IMR-90 (cell line): ENCODE measurements at regions not wholly inside any gene's neighbourhood (a gene's known extent, or its start where the extent isn't known, plus 50 kb on each side); places are given as distances from the start of the nearest gene placed in this dataset.

Experiments
- ATAC-seq: fragments of 200-7000 bp; cut with Tn5 transposase; 2 replicates; pipeline ENCODE4 v1.9.1; 2020; ENCODE audit warnings: low read depth, mild to moderate bottlenecking, moderate library complexity
- BruUV-seq: library from RNA; stranded (reverse); fragments of 400-500 nt; replicated peaks from 2 replicates; lab custom pipeline; 2021; lab: Mats Ljungman, UMichigan
- CTCF ChIA-PET: fragments of 300-600 bp; formaldehyde crosslinking; extraction: SDS; loops from one replicate; lab custom pipeline; 2021; ENCODE audit warnings: antibody characterized with exemption; lab: Yijun Ruan, JAX
- POLR2A ChIA-PET: fragments of 300-600 bp; sonication (Branson Sonifier 250); formaldehyde crosslinking; loops from one replicate; lab custom pipeline; 2022; ENCODE audit warnings: antibody characterized with exemption; ENCODE audit not compliant: unreplicated experiment; lab: Charles Lee
- DNase-seq: peaks from one replicate; pipeline ENCODE4 v3.0.0; 2013
- H2AFZ ChIP-seq: replicated peaks from 2 replicates; pipeline ENCODE3; 2013; ENCODE audit warnings: low read length, mild to moderate bottlenecking; ENCODE audit not compliant: poor library complexity
- H2AK5ac ChIP-seq: 2 replicates; pipeline ENCODE4 v1.6.1; 2013; ENCODE audit warnings: low read depth, low read length, inconsistent platforms
- H2AK9ac ChIP-seq: replicated peaks from 2 replicates; pipeline ENCODE3; 2013; ENCODE audit warnings: mild to moderate bottlenecking, low read depth, low read length, moderate library complexity; ENCODE audit not compliant: poor library complexity
- H2BK120ac ChIP-seq: 2 replicates; pipeline ENCODE4 v1.6.1; 2013; ENCODE audit warnings: low read depth, low read length, inconsistent platforms
- H2BK15ac ChIP-seq: 3 replicates; pipeline ENCODE4 v1.6.1; 2013; ENCODE audit warnings: low read depth, low read length, inconsistent platforms
- H2BK20ac ChIP-seq: 2 replicates; pipeline ENCODE4 v1.6.1; 2013; ENCODE audit warnings: low read depth, mild to moderate bottlenecking, inconsistent platforms, low read length, moderate library complexity
- H2BK5ac ChIP-seq: 2 replicates; pipeline ENCODE4 v1.6.1; 2013; ENCODE audit warnings: mild to moderate bottlenecking, low read depth, low read length, inconsistent platforms; ENCODE audit not compliant: poor library complexity, severe bottlenecking
- H3K14ac ChIP-seq: replicated peaks from 2 replicates; pipeline ENCODE4 v1.6.1; 2013; ENCODE audit warnings: low read depth, low read length, inconsistent platforms
- H3K18ac ChIP-seq: 2 replicates; pipeline ENCODE4 v1.6.1; 2013; ENCODE audit warnings: low read depth, low read length, control low read depth
- H3K23ac ChIP-seq: 2 replicates; pipeline ENCODE4 v1.6.1; 2013; ENCODE audit warnings: low read depth, low read length, inconsistent platforms
- H3K27ac ChIP-seq: 2 replicates; pipeline ENCODE4 v1.5.1; 2013; ENCODE audit warnings: mild to moderate bottlenecking, control low read depth, low read length; ENCODE audit not compliant: insufficient read depth
- H3K27me3 ChIP-seq: 2 replicates; pipeline ENCODE4 v1.6.1; 2013; ENCODE audit warnings: low read length; ENCODE audit not compliant: control insufficient read depth, insufficient read depth
- H3K36me3 ChIP-seq: 2 replicates; pipeline ENCODE4 v1.6.1; 2013; ENCODE audit warnings: low read length, mixed read lengths; ENCODE audit not compliant: control insufficient read depth, insufficient read depth
- H3K4ac ChIP-seq: 2 replicates; pipeline ENCODE4 v1.6.1; 2013; ENCODE audit warnings: low read depth, low read length, inconsistent platforms
- H3K4me1 ChIP-seq: 2 replicates; pipeline ENCODE4 v1.6.1; 2013; ENCODE audit warnings: low read length, mixed read lengths; ENCODE audit not compliant: control insufficient read depth, insufficient read depth
- H3K4me2 ChIP-seq: 2 replicates; pipeline ENCODE4 v1.6.1; 2013; ENCODE audit warnings: low read depth, mild to moderate bottlenecking, control low read depth, low read length, moderate library complexity
- H3K4me3 ChIP-seq: 2 replicates; pipeline ENCODE4 v1.5.1; 2013; ENCODE audit warnings: low read depth, mild to moderate bottlenecking, control low read depth, low read length, moderate library complexity; ENCODE audit not compliant: insufficient read depth
- H3K56ac ChIP-seq: 2 replicates; pipeline ENCODE4 v1.6.1; 2013; ENCODE audit warnings: low read length, inconsistent platforms; ENCODE audit not compliant: insufficient read depth; ENCODE audit errors: extremely low read depth
- H3K79me1 ChIP-seq, 2 experiments: 2 replicates each; pipeline ENCODE4 v1.6.1; 2013; ENCODE audit warnings: low read length in 2 of 2, inconsistent platforms in 1 of 2, low read depth in 1 of 2
- H3K9ac ChIP-seq: 2 replicates; pipeline ENCODE4 v1.6.1; 2013; ENCODE audit warnings: low read depth, low read length, control low read depth
- H3K9me1 ChIP-seq: 2 replicates; pipeline ENCODE4 v1.6.1; 2013; ENCODE audit warnings: low read length, inconsistent platforms; ENCODE audit not compliant: insufficient read depth
- H3K9me3 ChIP-seq: 2 replicates; pipeline ENCODE4 v1.6.1; 2013; ENCODE audit warnings: low read length; ENCODE audit not compliant: control insufficient read depth, insufficient read depth
- H4K20me1 ChIP-seq: 2 replicates; pipeline ENCODE4 v1.6.1; 2013; ENCODE audit warnings: low read length, inconsistent platforms; ENCODE audit not compliant: insufficient read depth
- H4K5ac ChIP-seq: 2 replicates; pipeline ENCODE4 v1.6.1; 2013; ENCODE audit warnings: mild to moderate bottlenecking, low read depth, low read length, control low read depth
- H4K8ac ChIP-seq, 2 experiments: 2 replicates each; pipeline ENCODE4 v1.6.1; 2013; ENCODE audit warnings: low read depth in 2 of 2, low read length in 2 of 2, control low read depth in 1 of 2, inconsistent platforms in 1 of 2
- H4K91ac ChIP-seq: 2 replicates; pipeline ENCODE4 v1.6.1; 2013; ENCODE audit warnings: low read depth, low read length, inconsistent platforms; ENCODE audit not compliant: insufficient read depth
- FOS ChIP-seq: fragments of 150-350 bp; IDR thresholded peaks from 2 replicates; pipeline ENCODE4 v1.6.1; 2016; ENCODE audit warnings: low read depth, low read length
- RAD21 ChIP-seq: IDR thresholded peaks from 2 replicates; pipeline ENCODE4 v1.6.1; 2012; ENCODE audit warnings: low read length, improper control_type of control experiment
- RFX5 ChIP-seq: IDR thresholded peaks from 2 replicates; pipeline ENCODE4 v1.8.0; 2012; ENCODE audit warnings: low read depth, mild to moderate bottlenecking, low read length, moderate library complexity
- WGBS, 2 experiments: methylation state at CpG; one replicate each; pipeline versions ENCODE4 v1.1.5 to v1.1.7; 2013; ENCODE audit warnings: missing lambda C conversion rate in 2 of 2; ENCODE audit not compliant: insufficient read length in 1 of 2; ENCODE audit errors: extremely low coverage in 2 of 2; 5-methylcytosine and 5-hydroxymethylcytosine counted together
- dilution Hi-C: fragments of 300-500 bp; cut with HindIII; formaldehyde crosslinking; loops from one replicate; pipeline ENCODE4 v1.14.3; 2018; ENCODE audit warnings: low sequenced_read_pairs; ENCODE audit not compliant: unreplicated experiment
- in situ Hi-C: fragments of 300-500 bp; cut with MboI; formaldehyde crosslinking; loops from 3 replicates; pipeline ENCODE4 v1.14.3; 2019; ENCODE audit warnings: low sequenced_read_pairs, inconsistent platforms, mixed read lengths
- intact Hi-C: fragments of 100-400 bp; cut with micrococcal nuclease; formaldehyde crosslinking; loops from 2 replicates; pipeline ENCODE4 v1.10.0; 2022

- dilution Hi-C loops: no loop called here
- Histone ChIP-seq H3K56ac (no peak overlapping the region), H3K27me3 (peaks cover 24% of the 10 kb centered on the region), H2AK9ac (no peak overlapping the region), H3K9me3 (no peaks in the 10 kb centered on the region), H4K20me1 (no peaks in the 10 kb centered on the region), H3K4me2 (no peak overlapping the region), H2AFZ (no peak overlapping the region), H3K36me3 (no peaks in the 10 kb centered on the region), H4K91ac (no peak overlapping the region), H3K4ac (no peak overlapping the region), H3K23ac (no peak overlapping the region), H2BK20ac (no peak overlapping the region), H4K5ac (no peak overlapping the region), H3K14ac (no peak overlapping the region), H3K9me1 (no peaks in the 10 kb centered on the region), H2BK15ac (no peak overlapping the region), H3K79me1 (no peaks in the 10 kb centered on the region), H3K4me3 (no peak overlapping the region), H2AK5ac (no peak overlapping the region), H3K9ac (no peak overlapping the region), H4K8ac (no peak overlapping the region), H3K18ac (no peak overlapping the region), H2BK5ac (no peak overlapping the region), H3K4me1 (no peaks in the 10 kb centered on the region), H3K27ac (no peak overlapping the region), H2BK120ac (no peak overlapping the region)
- ATAC-seq (no peak), DNase-seq (no peak)
- ChIA-PET POLR2A (no interaction called here), CTCF (no interaction called here)
- TF ChIP-seq RFX5 (no peak), FOS (no peak), RAD21 (no peak)
- WGBS, 2 experiments: no CpG with 5 or more reads among the region's 7 CpGs
- no TSS peak for BruUV-seq
- in situ Hi-C loops: loop anchor here (5.0 to 25.0 kb wide), 2 partner anchors 66 to 271 kb away; no protein-coding TSS in a partner anchor
- intact Hi-C loops: loop anchor here (5.0 kb wide), 1 partner anchor 81 kb away; no protein-coding TSS in a partner anchor
Measured at GRCh38 chr7:76133164-76133775, 68.4 kb upstream of the SRRM3 start.
